Heart left ventricle (tissue), 16 donors: ENCODE measurements at regions not wholly inside any gene's neighbourhood (a gene's known extent, or its start where the extent isn't known, plus 50 kb on each side); places are given as distances from the start of the nearest gene placed in this dataset.

Experiments used
- ATAC-seq, 4 donors: fragments of 200-7000 bp; cut with Tn5 transposase; one replicate each; pipeline ENCODE4 v1.9.1; 2020 to 2022; ENCODE audit warnings: moderate library complexity in 4 of 4, mild to moderate bottlenecking in 3 of 4, moderate number of reproducible peaks in 1 of 4
- DNase-seq, 5 donors: peaks; one replicate each; pipeline ENCODE4 v3.0.0-alpha.2; 2020
- H3K27ac ChIP-seq, 12 donors: fragments of 200-600 bp; sonication (generic) in 4 of 12; one replicate each; pipeline versions ENCODE4 v1.5.0 to v1.8.0; 2016 to 2022; ENCODE audit warnings: mild to moderate bottlenecking in 2 of 12
- H3K27me3 ChIP-seq, 9 donors: fragments of 200-600 bp; sonication (generic) in 2 of 9; one replicate each; pipeline versions ENCODE4 v1.5.1 to v1.8.0; 2016 to 2022; ENCODE audit warnings: mild to moderate bottlenecking in 3 of 9
- H3K36me3 ChIP-seq, 9 donors: fragments of 200-600 bp; sonication (generic) in 2 of 9; one replicate each; pipeline versions ENCODE4 v1.5.0 to v1.8.0; 2018 to 2022; ENCODE audit warnings: mild to moderate bottlenecking in 2 of 9
- H3K4me1 ChIP-seq, 12 donors: fragments of 200-600 bp; sonication (generic) in 4 of 12; one replicate each; pipeline versions ENCODE4 v1.5.0 to v1.8.0; 2016 to 2022; ENCODE audit warnings: mild to moderate bottlenecking in 3 of 12
- H3K4me3 ChIP-seq, 12 donors: fragments of 200-600 bp; sonication (generic) in 4 of 12; one replicate each; pipeline versions ENCODE4 v1.5.0 to v1.8.0; 2017 to 2022; ENCODE audit warnings: mild to moderate bottlenecking in 9 of 12, moderate library complexity in 4 of 12
- H3K9me3 ChIP-seq, 12 donors: fragments of 200-600 bp; sonication (generic) in 4 of 12; one replicate each; pipeline versions ENCODE4 v1.5.0 to v1.8.0; 2016 to 2022; ENCODE audit warnings: mild to moderate bottlenecking in 1 of 12
- POLR2A ChIP-seq, 2 donors: fragments of 450-650 bp; IDR thresholded peaks; one replicate each; pipeline ENCODE4 v1.6.1; 2017; ENCODE audit warnings: antibody characterized with exemption in 2 of 2, mild to moderate bottlenecking in 2 of 2, moderate library complexity in 2 of 2
- WGBS, 4 donors: extraction: QIAGEN DNeasy Blood & Tissue Kit in 2 of 4; methylation state at CpG; one replicate each; pipeline versions ENCODE4 v1.1.5 to v1.1.7; 2013 to 2018; 5-methylcytosine and 5-hydroxymethylcytosine counted together
- intact Hi-C, 10 donors: fragments of 100-400 bp; cut with DNase I; formaldehyde crosslinking; loops; one replicate each; pipeline versions ENCODE4 v1.11.1 to v1.14.2; 2022
- TF ChIP-seq, protein P1 (sequence below), 12 donors: fragments of 200-600 bp; sonication (generic) in 4 of 12; IDR thresholded peaks; one replicate each; pipeline versions ENCODE4 v1.5.0 to v1.8.0; 2018 to 2022; ENCODE audit warnings: antibody characterized with exemption in 12 of 12, mild to moderate bottlenecking in 5 of 12
- donor health status: ischemic (EF 13 %, LVEDD 7.1; RV severe dilation, severe dysfunction).
- donor health status: healthy with polysubstance abuse.
- donor health status: DM: no; HTN: yes; CAD: no.
- donor health status: DM: no; HTN: no; CAD: no.
- donor health status: ischemic (EF 25% LVEDD 6.9; RV normal size, moderate dysfunction).
- donor health status: ischemic (EF 25% LVEDD 5.7; RV mildly dilated, moderate dysfunction).
- donor health status: healthy.
- donor health status: DM: yes; HTN: yes; CAD: no.
- donor health status: ischemic (EF 35%, LVEDD 5.7; RV mildly dilated, moderate dysfunction).
- donor health status: nonischemic (EF 11% LVEDD 7.7; RV severe dilation, severe dysfunction).
- donor health status: DM: yes; HTN: yes; CAD: no.
- donor health status: PGD.
- donor health status: ischemic (EF 29% LVEDD 5.4; RV normal size, mild dysfunction).
- donor health status: nonischemic (EF 23%, LVEDD 6.1; RV moderate dilation, normal function).

DNA sequence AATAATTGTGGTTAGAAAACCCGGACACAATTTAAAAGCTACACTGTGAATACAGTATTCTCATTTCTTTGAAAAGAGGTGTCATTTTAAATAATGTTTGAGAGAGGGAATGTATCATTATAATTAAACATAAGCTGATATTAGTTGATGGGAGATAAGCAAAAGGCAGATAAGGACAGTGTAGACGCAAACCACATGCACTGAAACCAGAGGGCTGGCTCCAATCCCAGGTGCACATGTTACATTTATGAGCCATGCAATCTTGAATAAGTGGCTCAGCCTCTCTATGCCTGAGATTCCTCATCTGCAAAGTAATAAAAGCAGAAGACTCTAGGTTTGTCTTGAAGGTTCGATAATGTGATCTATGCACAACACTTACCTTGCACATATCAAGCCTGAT, 238.7 kb downstream of the EFNB2 start:
- DNase-seq = no peak
- 79 to 80% (median 80%) methylated on average over 3 of the region's 3 CpGs for WGBS, 4 donors
- no peaks in the 10 kb centered on the region for H3K36me3 ChIP-seq
- H3K9me3 ChIP-seq = peaks cover 0 to 7% (median 0%) of the 10 kb centered on the region in 12 donors
- intact Hi-C loops = no loop called here
- H3K4me1 ChIP-seq = no peaks in the 10 kb centered on the region
- no peak overlapping the region for H3K4me3 ChIP-seq
- no peaks in the 10 kb centered on the region for H3K27me3 ChIP-seq
- ATAC-seq = no peak
- TF ChIP-seq POLR2A (IDR thresholded peaks at IDR 0.05) = no peak
- TF ChIP-seq, protein P1, sequence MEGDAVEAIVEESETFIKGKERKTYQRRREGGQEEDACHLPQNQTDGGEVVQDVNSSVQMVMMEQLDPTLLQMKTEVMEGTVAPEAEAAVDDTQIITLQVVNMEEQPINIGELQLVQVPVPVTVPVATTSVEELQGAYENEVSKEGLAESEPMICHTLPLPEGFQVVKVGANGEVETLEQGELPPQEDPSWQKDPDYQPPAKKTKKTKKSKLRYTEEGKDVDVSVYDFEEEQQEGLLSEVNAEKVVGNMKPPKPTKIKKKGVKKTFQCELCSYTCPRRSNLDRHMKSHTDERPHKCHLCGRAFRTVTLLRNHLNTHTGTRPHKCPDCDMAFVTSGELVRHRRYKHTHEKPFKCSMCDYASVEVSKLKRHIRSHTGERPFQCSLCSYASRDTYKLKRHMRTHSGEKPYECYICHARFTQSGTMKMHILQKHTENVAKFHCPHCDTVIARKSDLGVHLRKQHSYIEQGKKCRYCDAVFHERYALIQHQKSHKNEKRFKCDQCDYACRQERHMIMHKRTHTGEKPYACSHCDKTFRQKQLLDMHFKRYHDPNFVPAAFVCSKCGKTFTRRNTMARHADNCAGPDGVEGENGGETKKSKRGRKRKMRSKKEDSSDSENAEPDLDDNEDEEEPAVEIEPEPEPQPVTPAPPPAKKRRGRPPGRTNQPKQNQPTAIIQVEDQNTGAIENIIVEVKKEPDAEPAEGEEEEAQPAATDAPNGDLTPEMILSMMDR (IDR thresholded peaks at IDR 0.05) = no peak
- no peak overlapping the region for H3K27ac ChIP-seq

DNA sequence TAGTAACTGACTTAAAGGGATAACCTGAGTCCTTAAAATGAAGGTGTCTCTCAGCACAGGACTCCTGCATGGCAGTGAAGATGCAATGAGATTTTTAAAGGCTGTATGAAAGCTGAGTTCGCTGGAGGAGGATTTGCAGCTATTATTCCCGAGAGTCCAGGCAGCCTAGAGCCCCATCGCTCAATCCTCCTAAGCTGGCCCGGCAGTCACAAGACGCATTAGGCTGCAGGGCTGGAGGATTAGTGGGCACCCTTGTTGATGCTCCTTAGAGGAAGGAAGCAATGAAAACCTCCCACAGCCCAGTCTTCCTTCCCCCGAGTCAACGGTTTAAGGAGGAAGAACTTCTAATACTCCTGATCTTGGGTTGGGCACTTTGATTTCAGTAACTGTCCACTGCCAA, 239.5 kb downstream of the EFNB2 start:
- TF ChIP-seq, protein P1 (IDR thresholded peaks at IDR 0.05) = no peak
- TF ChIP-seq POLR2A (IDR thresholded peaks at IDR 0.05) = no peak
- 65 to 73% (median 71%) methylated on average over 7 of the region's 7 CpGs for whole genome bisulfite sequencing, 4 donors
- Histone ChIP-seq H3K4me1 (no peaks in the 10 kb centered on the region), H3K27me3 (no peaks in the 10 kb centered on the region), H3K27ac (no peak overlapping the region), H3K36me3 (no peaks in the 10 kb centered on the region), H3K4me3 (no peak overlapping the region), H3K9me3 (peaks cover 0 to 7% (median 0%) of the 10 kb centered on the region in 12 donors)
- intact Hi-C loops = no loop called here
- no peak for DNase-seq
- no peak for ATAC-seq

DNA sequence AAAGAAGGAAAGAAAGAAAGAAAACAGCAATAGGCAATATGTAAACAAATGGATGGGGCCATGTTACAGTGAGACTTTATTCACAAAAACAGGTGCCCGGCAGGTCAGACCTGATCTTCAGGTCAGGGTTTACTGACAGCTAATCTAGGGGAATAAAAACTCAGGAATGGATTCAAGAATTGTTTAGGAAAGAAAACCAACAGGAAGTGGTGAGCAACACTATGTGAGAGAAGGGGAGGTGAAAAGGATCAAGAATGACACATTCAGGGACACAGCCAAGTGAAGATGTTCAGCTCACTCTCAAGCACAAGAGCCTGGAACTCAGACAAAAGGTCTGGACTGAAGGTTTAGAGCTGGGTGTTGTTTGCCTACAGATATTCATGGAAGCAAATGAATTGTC, 244.5 kb downstream of the EFNB2 start:
- no peaks in the 10 kb centered on the region for H3K9me3 ChIP-seq
- WGBS, 4 donors = 98 to 100% (median 100%) methylated on average over 1 of the region's 1 CpG
- no peak for DNase-seq
- no peak for ATAC-seq
- no peaks in the 10 kb centered on the region for H3K27me3 ChIP-seq
- H3K4me3 ChIP-seq = no peak overlapping the region
- H3K36me3 ChIP-seq = no peaks in the 10 kb centered on the region
- no peaks in the 10 kb centered on the region for H3K4me1 ChIP-seq
- no peak for TF ChIP-seq POLR2A (IDR thresholded peaks at IDR 0.05)
- TF ChIP-seq, protein P1 (IDR thresholded peaks at IDR 0.05) = no peak
- H3K27ac ChIP-seq = no peak overlapping the region
- intact Hi-C loops = no loop called here

DNA sequence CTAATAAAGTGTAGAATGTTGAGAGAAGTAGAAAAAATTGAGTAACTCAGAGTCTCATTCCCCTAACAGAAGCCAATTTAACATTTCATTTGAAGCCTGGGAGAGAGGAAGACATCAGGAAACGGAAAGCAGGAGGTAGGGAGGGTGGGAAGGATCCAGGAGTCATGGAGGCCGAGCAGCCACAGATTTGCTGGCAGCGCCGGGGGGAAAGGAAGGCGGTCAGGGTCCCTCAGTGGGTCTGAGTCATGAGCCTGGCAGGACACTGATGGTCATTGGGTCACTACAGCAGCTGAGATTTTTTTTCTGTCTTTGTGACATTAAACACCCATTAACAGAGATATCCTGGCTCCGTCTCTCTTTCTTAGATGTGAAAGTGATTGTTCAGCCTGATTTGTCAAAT, 248.1 kb downstream of the EFNB2 start:
- H3K36me3 ChIP-seq = no peaks in the 10 kb centered on the region
- DNase-seq (no peak), ATAC-seq (no peak)
- peaks cover 0 to 7% (median 0%) of the 10 kb centered on the region in 12 donors for H3K9me3 ChIP-seq
- H3K4me3 ChIP-seq = no peak overlapping the region
- 67 to 72% (median 71%) methylated on average over 6 of the region's 6 CpGs for WGBS, 4 donors
- TF ChIP-seq POLR2A (IDR thresholded peaks at IDR 0.05) = no peak
- TF ChIP-seq, protein P1 (IDR thresholded peaks at IDR 0.05) = no peak
- H3K27me3 ChIP-seq = no peaks in the 10 kb centered on the region
- H3K27ac ChIP-seq = no peak overlapping the region
- intact Hi-C loops = no loop called here
- no peaks in the 10 kb centered on the region for H3K4me1 ChIP-seq
